ENCODE measurements at regions not wholly inside any gene's neighbourhood (a gene's known extent, or its start where the extent isn't known, plus 50 kb on each side); places are given as distances from the start of the nearest gene placed in this dataset.
A peak's percentile ranks its signal among the peaks of the same experiment; 100 is the strongest.

DNA sequence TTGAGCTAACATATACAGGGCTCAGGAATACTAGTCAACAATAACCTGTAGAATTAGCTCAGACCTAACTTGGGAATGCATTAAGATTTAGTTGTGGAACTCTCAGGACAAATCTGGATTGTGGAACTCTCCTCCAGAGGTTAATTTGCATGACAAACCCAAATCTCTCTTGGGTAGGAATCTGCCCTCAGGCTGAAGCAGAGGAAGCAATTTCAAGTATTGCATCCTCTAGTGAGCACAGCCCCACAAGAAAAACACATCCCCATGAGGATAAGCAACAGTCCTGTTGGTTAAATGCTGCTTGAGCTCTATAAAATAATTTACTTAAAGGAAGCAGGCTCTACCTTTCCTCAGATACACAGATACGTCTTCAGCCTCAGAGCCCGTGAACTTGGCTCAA, 170.9 kb upstream of the STXBP5 start:
- TF ChIP-seq, protein P1, sequence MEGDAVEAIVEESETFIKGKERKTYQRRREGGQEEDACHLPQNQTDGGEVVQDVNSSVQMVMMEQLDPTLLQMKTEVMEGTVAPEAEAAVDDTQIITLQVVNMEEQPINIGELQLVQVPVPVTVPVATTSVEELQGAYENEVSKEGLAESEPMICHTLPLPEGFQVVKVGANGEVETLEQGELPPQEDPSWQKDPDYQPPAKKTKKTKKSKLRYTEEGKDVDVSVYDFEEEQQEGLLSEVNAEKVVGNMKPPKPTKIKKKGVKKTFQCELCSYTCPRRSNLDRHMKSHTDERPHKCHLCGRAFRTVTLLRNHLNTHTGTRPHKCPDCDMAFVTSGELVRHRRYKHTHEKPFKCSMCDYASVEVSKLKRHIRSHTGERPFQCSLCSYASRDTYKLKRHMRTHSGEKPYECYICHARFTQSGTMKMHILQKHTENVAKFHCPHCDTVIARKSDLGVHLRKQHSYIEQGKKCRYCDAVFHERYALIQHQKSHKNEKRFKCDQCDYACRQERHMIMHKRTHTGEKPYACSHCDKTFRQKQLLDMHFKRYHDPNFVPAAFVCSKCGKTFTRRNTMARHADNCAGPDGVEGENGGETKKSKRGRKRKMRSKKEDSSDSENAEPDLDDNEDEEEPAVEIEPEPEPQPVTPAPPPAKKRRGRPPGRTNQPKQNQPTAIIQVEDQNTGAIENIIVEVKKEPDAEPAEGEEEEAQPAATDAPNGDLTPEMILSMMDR (IDR thresholded peaks at IDR 0.05; ENCODE audit: control extremely low read depth, extremely low read depth) = no peak
- 91 to 97% methylated on average over 2 of the region's 2 CpGs for WGBS, 2 donors
- DNase-seq = no peak

DNA sequence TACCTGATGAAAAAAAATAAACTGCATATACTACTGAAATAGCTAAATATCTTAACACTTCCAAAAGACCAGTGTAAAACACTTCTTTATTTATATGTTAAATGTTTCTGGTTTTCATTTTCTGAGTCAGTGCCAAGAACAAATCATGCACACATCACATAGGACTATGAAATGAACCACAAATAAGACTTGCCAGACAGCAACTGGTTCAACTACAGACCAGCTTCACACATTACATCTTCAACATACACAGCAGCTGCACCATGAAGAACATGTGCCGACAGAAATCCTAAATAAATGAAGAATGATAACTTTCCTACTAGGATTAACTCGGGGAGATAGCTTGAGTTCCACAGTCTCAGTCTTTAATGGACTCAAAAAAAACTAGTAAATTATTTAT, 168.3 kb upstream of the STXBP5 start:
- WGBS, 2 donors = 83 to 86% methylated on average over 2 of the region's 2 CpGs
- Histone ChIP-seq H3K4me1 (ENCODE audit: control insufficient read depth in 5 of 5, insufficient read depth in 5 of 5, low read length in 5 of 5) (no peaks in the 10 kb centered on the region), H3K4me3 (no peak overlapping the region), H3K9me3 (ENCODE audit: control insufficient read depth in 4 of 4, insufficient read depth in 3 of 4, low read length in 3 of 4) (no peaks in the 10 kb centered on the region), H3K36me3 (ENCODE audit: control insufficient read depth in 4 of 4, insufficient read depth in 4 of 4, low read length in 4 of 4) (no peaks in the 10 kb centered on the region), H3K27me3 (ENCODE audit: control insufficient read depth in 3 of 3, insufficient read depth in 3 of 3, low read length in 2 of 3) (no peaks in the 10 kb centered on the region), H3K9ac (ENCODE audit: insufficient read depth in 1 of 2, low read length in 2 of 2) (no peak overlapping the region), H3K27ac (ENCODE audit: low read depth in 1 of 2, low read length in 1 of 2) (no peak overlapping the region)
- peak in 1 of 3 donors; percentile 3 for DNase-seq
- TF ChIP-seq, protein P1 (IDR thresholded peaks at IDR 0.05; ENCODE audit: control extremely low read depth, extremely low read depth) = no peak
- ATAC-seq (ENCODE audit: insufficient read depth, low FRiP score) = no peak

More for the DNA sequence above, 170.9 kb upstream of the STXBP5 start:
- no peaks in the 10 kb centered on the region for H3K27me3 ChIP-seq (ENCODE audit: control insufficient read depth in 3 of 3, insufficient read depth in 3 of 3, low read length in 2 of 3)
- H3K9ac ChIP-seq (ENCODE audit: insufficient read depth in 1 of 2, low read length in 2 of 2) = no peak overlapping the region
- ATAC-seq (ENCODE audit: insufficient read depth, low FRiP score) = no peak
- H3K4me1 ChIP-seq (ENCODE audit: control insufficient read depth in 5 of 5, insufficient read depth in 5 of 5, low read length in 5 of 5) = no peaks in the 10 kb centered on the region
- no peaks in the 10 kb centered on the region for H3K36me3 ChIP-seq (ENCODE audit: control insufficient read depth in 4 of 4, insufficient read depth in 4 of 4, low read length in 4 of 4)
- no peak overlapping the region for H3K4me3 ChIP-seq
- H3K9me3 ChIP-seq (ENCODE audit: control insufficient read depth in 4 of 4, insufficient read depth in 3 of 4, low read length in 3 of 4) = no peaks in the 10 kb centered on the region
- no peak overlapping the region for H3K27ac ChIP-seq (ENCODE audit: low read depth in 1 of 2, low read length in 1 of 2)

DNA sequence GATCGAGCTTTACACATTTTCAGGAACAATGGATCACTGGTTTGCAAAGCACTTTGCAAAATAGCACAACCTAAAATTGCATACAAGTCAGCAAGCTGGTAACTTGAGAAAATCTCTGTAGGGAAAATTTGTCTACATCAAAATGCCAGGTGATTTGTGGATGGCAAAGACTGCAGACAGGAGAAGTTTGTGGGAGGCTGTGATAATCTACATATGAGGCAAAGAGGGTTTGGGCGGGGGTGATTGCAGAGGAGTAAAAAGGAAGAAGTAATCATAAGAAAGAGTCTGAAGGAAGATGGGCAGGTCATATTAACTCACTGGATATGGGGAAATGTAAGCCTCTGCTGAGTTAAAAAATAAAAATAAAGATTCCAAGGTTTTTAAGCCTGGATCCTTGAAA, 166.3 kb upstream of the STXBP5 start:
- Histone ChIP-seq H3K9me3 (ENCODE audit: control insufficient read depth in 4 of 4, insufficient read depth in 3 of 4, low read length in 3 of 4) (no peaks in the 10 kb centered on the region), H3K27ac (ENCODE audit: low read depth in 1 of 2, low read length in 1 of 2) (no peak overlapping the region), H3K36me3 (ENCODE audit: control insufficient read depth in 4 of 4, insufficient read depth in 4 of 4, low read length in 4 of 4) (no peaks in the 10 kb centered on the region), H3K9ac (ENCODE audit: insufficient read depth in 1 of 2, low read length in 2 of 2) (no peak overlapping the region), H3K4me1 (ENCODE audit: control insufficient read depth in 5 of 5, insufficient read depth in 5 of 5, low read length in 5 of 5) (no peaks in the 10 kb centered on the region), H3K4me3 (no peak overlapping the region), H3K27me3 (ENCODE audit: control insufficient read depth in 3 of 3, insufficient read depth in 3 of 3, low read length in 2 of 3) (no peaks in the 10 kb centered on the region)
- 82 to 93% methylated on average over 2 of the region's 2 CpGs for WGBS, 2 donors
- TF ChIP-seq, protein P1 (IDR thresholded peaks at IDR 0.05; ENCODE audit: control extremely low read depth, extremely low read depth) = no peak
- DNase-seq (no peak), ATAC-seq (ENCODE audit: insufficient read depth, low FRiP score) (no peak)

Measured in lung (tissue), 11 donors.